HG03139 (cell line): ENCODE measurements at regions not wholly inside any gene's neighbourhood (a gene's known extent, or its start where the extent isn't known, plus 50 kb on each side); places are given as distances from the start of the nearest gene placed in this dataset.
A peak's percentile ranks its signal among the peaks of the same experiment; 100 is the strongest.

Experiments
- ATAC-seq: cut with Tn5 transposase; IDR thresholded peaks from one replicate; pipeline ENCODE4 v1.9.1; 2021; ENCODE audit not compliant: unreplicated experiment

DNA sequence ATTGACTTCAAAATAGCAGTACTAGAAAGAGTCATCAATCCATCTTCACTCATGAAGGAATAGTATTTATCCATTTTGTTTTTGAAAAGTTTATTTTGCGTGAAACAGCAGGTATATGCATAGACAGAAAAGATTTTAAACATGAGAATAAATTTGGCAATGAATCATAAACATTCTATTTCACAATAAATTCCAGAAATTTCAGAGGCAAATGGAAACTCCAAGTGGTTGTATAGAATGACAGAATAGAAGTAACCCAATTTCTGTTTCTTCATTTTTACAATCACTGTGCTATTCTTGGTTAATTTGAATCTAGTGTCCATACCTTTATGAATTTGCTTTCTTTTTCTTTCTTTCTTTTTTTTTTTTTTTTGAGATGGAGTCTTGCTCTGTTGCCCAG, 173.0 kb upstream of the ECI2 start:
- ATAC-seq, result no peak

DNA sequence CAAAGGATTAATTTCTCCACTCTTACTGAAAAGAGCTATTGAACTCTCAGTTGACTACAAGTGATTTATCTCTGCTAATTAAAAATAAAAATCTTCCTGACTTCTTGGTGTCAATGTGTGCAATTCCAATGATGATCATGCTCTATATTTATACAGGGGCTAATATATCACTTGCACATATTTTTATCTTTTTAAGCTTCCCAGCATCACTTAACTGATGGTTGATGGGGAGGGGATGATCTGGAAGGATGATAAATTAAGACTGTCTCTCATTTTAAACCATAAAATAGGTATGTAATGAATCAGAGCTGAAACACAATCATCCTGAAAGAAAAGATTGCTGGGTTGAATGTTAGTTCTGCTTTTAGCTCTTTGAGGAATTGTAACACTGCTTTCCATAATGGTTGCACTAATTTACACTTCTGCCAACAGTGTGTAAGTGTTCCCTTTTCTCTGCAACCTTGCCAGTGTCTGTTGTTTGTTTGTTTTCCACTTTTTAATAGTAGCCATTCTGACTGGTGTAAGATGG, 169.6 kb upstream of the ECI2 start:
- no peak for ATAC-seq

- ATAC-seq, result no peak
Measured at GRCh38 chr6:4303638-4304037, 168.3 kb upstream of the ECI2 start.

- no peak for ATAC-seq
Measured at GRCh38 chr6:4302524-4302923, 167.1 kb upstream of the ECI2 start.

GRCh38 chr6:4301871-4302270, 166.5 kb upstream of the ECI2 start:
- no peak for ATAC-seq

GRCh38 chr6:4300917-4301316, 165.5 kb upstream of the ECI2 start:
- ATAC-seq, result no peak

GRCh38 chr6:4299476-4299875, 164.1 kb upstream of the ECI2 start:
- ATAC-seq, result no peak

DNA sequence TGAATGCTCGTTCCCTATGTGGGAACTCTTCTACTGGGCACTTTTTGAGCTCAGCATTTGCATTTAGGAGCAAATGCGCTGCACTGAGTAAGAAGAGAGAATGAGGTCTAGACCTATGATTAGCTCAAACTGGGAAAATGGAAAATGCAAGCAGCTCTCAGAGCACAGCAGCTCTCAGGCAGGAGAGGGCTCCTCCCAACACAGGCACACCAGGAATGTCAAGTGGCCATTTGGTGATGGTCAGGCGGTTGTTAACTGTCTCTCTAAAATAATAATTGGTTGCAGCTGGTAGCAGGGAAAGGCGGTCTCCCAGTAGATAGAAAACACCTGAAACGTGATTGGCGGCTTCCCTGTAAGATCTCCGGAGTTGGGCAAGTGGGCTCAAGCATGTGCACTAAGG, 162.0 kb upstream of the ECI2 start:
- no peak for ATAC-seq

DNA sequence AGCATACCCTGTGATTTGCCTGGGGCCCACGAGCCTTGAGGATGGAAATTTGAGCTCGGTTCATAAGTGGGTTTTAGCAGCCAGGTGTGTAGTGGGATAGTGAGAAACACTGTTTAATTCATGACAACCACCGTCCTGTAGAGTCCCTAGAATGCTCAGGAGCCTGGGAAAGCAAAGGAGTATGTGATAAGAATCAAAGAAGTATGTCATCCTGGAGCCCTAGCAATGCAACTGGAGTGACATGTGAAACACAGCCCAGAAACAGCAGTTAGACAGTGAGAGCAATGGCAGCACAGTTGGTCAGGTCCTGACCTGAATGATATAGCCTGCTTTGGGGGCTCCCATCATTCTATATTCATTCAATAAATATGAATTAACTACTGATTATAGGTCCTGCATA, 161.2 kb upstream of the ECI2 start:
- no peak for ATAC-seq

GRCh38 chr6:4295783-4296155, 160.4 kb upstream of the ECI2 start:
- no peak for ATAC-seq

GRCh38 chr6:4295058-4295782, 159.8 kb upstream of the ECI2 start:
- ATAC-seq, result no peak

DNA sequence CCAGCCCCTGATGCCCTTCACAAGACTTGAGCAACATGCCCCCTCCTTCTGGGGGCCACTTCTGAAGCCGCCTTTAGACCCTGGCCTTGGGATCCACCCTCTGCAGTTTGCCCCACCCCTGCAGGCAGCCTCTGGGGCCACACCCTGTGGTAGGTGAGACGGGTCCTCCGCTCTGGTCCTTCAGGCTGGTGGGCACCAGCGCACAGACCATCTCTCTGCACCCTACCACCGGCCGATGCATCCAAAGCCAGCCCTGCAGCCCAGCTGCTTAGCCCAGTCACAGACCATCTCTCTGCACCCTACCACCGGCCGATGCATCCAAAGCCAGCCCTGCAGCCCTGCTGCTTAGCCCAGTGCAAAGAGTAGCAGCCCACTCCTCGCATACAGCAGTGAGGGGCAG, 159.3 kb upstream of the ECI2 start:
- no peak for ATAC-seq

- ATAC-seq, result no peak
Measured at GRCh38 chr6:4291453-4292403, 156.4 kb upstream of the ECI2 start.

GRCh38 chr6:4289770-4290320, 154.5 kb upstream of the ECI2 start:
- no peak for ATAC-seq

GRCh38 chr6:4287811-4288244, 152.5 kb upstream of the ECI2 start:
- no peak for ATAC-seq

- no peak for ATAC-seq
Measured at GRCh38 chr6:4287372-4287771, 152.0 kb upstream of the ECI2 start.

DNA sequence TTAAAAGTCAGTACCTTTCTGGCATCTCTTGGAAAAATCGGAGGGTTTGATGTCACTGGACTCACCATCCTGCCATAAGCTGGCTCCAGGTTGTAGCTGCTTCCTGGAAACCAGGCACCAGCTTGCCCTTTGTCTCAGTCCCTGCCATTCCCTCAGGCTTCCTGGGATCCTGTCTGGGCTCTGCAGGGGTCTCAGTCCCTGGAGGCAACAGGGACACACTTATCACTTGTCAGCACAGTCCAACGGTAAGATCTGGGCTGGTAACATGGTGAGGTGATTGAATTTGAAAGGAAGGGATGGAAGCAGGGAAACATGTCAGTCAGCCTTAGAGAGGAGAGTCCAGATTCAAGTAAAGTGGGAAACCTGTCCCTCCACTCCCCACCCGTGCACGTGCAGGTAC, 147.6 kb upstream of the ECI2 start:
- no peak for ATAC-seq

GRCh38 chr6:4281341-4282293, 146.2 kb upstream of the ECI2 start:
- peak; percentile 89 for ATAC-seq

DNA sequence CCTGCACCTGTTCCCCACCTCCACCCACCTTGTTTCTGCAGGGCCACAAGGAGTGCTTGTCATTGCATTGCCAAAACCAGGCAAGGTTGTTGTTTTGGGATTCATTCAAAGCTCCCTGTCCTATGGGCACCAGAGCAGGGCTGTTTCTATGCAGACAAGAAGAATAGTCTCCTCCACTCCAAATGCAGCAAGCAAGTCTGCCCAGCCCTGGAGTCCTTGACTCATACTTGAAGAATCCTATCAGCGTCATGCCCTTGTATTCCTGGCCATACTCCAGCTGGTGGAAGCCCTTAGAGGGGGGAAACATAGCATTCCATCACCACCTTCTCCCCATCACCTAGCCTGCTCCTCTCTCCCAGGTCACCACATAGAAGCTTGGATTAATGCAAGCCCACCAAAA, 145.3 kb upstream of the ECI2 start:
- no peak for ATAC-seq

- no peak for ATAC-seq
Measured at GRCh38 chr6:4280031-4280430, 144.7 kb upstream of the ECI2 start.
